Heart left ventricle (tissue), 13 donors: ENCODE measurements at regions not wholly inside any gene's neighbourhood (a gene's known extent, or its start where the extent isn't known, plus 50 kb on each side); places are given as distances from the start of the nearest gene placed in this dataset.

Experiments
- CTCF ChIP-seq, 12 donors: fragments of 200-600 bp; sonication (generic) in 4 of 12; IDR thresholded peaks; one replicate each; pipeline versions ENCODE4 v1.5.0 to v1.8.0; 2018 to 2022; ENCODE audit warnings: antibody characterized with exemption in 12 of 12, mild to moderate bottlenecking in 5 of 12
- POLR2A ChIP-seq, 2 donors: fragments of 450-650 bp; IDR thresholded peaks; one replicate each; pipeline ENCODE4 v1.6.1; 2017; ENCODE audit warnings: antibody characterized with exemption in 2 of 2, mild to moderate bottlenecking in 2 of 2, moderate library complexity in 2 of 2
- donor health status: ischemic (EF 13 %, LVEDD 7.1; RV severe dilation, severe dysfunction).
- donor health status: DM: no; HTN: yes; CAD: no.
- donor health status: DM: no; HTN: no; CAD: no.
- donor health status: ischemic (EF 25% LVEDD 6.9; RV normal size, moderate dysfunction).
- donor health status: ischemic (EF 25% LVEDD 5.7; RV mildly dilated, moderate dysfunction).
- donor health status: ischemic (EF 35%, LVEDD 5.7; RV mildly dilated, moderate dysfunction).
- donor health status: nonischemic (EF 11% LVEDD 7.7; RV severe dilation, severe dysfunction).
- donor health status: DM: yes; HTN: yes; CAD: no.
- donor health status: PGD.
- donor health status: ischemic (EF 29% LVEDD 5.4; RV normal size, mild dysfunction).
- donor health status: nonischemic (EF 23%, LVEDD 6.1; RV moderate dilation, normal function).

- TF ChIP-seq CTCF (IDR thresholded peaks at IDR 0.05) = no peak
- TF ChIP-seq POLR2A (IDR thresholded peaks at IDR 0.05) = no peak
Observed at GRCh38 chr3:18813300-18813699, 335.0 kb upstream of the KCNH8 start.
